IMR-90 (cell line): ENCODE measurements at regions not wholly inside any gene's neighbourhood (a gene's known extent, or its start where the extent isn't known, plus 50 kb on each side); places are given as distances from the start of the nearest gene placed in this dataset.

Source experiments
- ATAC-seq: fragments of 200-7000 bp; cut with Tn5 transposase; 2 replicates; pipeline ENCODE4 v1.9.1; 2020; ENCODE audit warnings: low read depth, mild to moderate bottlenecking, moderate library complexity
- BruUV-seq: library from RNA; stranded (reverse); fragments of 400-500 nt; replicated peaks from 2 replicates; lab custom pipeline; 2021; lab: Mats Ljungman, UMichigan
- CTCF ChIA-PET: fragments of 300-600 bp; formaldehyde crosslinking; extraction: SDS; loops from one replicate; lab custom pipeline; 2021; ENCODE audit warnings: antibody characterized with exemption; lab: Yijun Ruan, JAX
- POLR2A ChIA-PET: fragments of 300-600 bp; sonication (Branson Sonifier 250); formaldehyde crosslinking; loops from one replicate; lab custom pipeline; 2022; ENCODE audit warnings: antibody characterized with exemption; ENCODE audit not compliant: unreplicated experiment; lab: Charles Lee
- DNase-seq: peaks from one replicate; pipeline ENCODE4 v3.0.0; 2013
- H2AFZ ChIP-seq: replicated peaks from 2 replicates; pipeline ENCODE3; 2013; ENCODE audit warnings: low read length, mild to moderate bottlenecking; ENCODE audit not compliant: poor library complexity
- H2AK5ac ChIP-seq: 2 replicates; pipeline ENCODE4 v1.6.1; 2013; ENCODE audit warnings: low read depth, low read length, inconsistent platforms
- H2AK9ac ChIP-seq: replicated peaks from 2 replicates; pipeline ENCODE3; 2013; ENCODE audit warnings: mild to moderate bottlenecking, low read depth, low read length, moderate library complexity; ENCODE audit not compliant: poor library complexity
- H2BK120ac ChIP-seq: 2 replicates; pipeline ENCODE4 v1.6.1; 2013; ENCODE audit warnings: low read depth, low read length, inconsistent platforms
- H2BK15ac ChIP-seq: 3 replicates; pipeline ENCODE4 v1.6.1; 2013; ENCODE audit warnings: low read depth, low read length, inconsistent platforms
- H2BK20ac ChIP-seq: 2 replicates; pipeline ENCODE4 v1.6.1; 2013; ENCODE audit warnings: low read depth, mild to moderate bottlenecking, inconsistent platforms, low read length, moderate library complexity
- H2BK5ac ChIP-seq: 2 replicates; pipeline ENCODE4 v1.6.1; 2013; ENCODE audit warnings: mild to moderate bottlenecking, low read depth, low read length, inconsistent platforms; ENCODE audit not compliant: poor library complexity, severe bottlenecking
- H3K14ac ChIP-seq: replicated peaks from 2 replicates; pipeline ENCODE4 v1.6.1; 2013; ENCODE audit warnings: low read depth, low read length, inconsistent platforms
- H3K18ac ChIP-seq: 2 replicates; pipeline ENCODE4 v1.6.1; 2013; ENCODE audit warnings: low read depth, low read length, control low read depth
- H3K23ac ChIP-seq: 2 replicates; pipeline ENCODE4 v1.6.1; 2013; ENCODE audit warnings: low read depth, low read length, inconsistent platforms
- H3K27ac ChIP-seq: 2 replicates; pipeline ENCODE4 v1.5.1; 2013; ENCODE audit warnings: mild to moderate bottlenecking, control low read depth, low read length; ENCODE audit not compliant: insufficient read depth
- H3K27me3 ChIP-seq: 2 replicates; pipeline ENCODE4 v1.6.1; 2013; ENCODE audit warnings: low read length; ENCODE audit not compliant: control insufficient read depth, insufficient read depth
- H3K36me3 ChIP-seq: 2 replicates; pipeline ENCODE4 v1.6.1; 2013; ENCODE audit warnings: low read length, mixed read lengths; ENCODE audit not compliant: control insufficient read depth, insufficient read depth
- H3K4ac ChIP-seq: 2 replicates; pipeline ENCODE4 v1.6.1; 2013; ENCODE audit warnings: low read depth, low read length, inconsistent platforms
- H3K4me1 ChIP-seq: 2 replicates; pipeline ENCODE4 v1.6.1; 2013; ENCODE audit warnings: low read length, mixed read lengths; ENCODE audit not compliant: control insufficient read depth, insufficient read depth
- H3K4me2 ChIP-seq: 2 replicates; pipeline ENCODE4 v1.6.1; 2013; ENCODE audit warnings: low read depth, mild to moderate bottlenecking, control low read depth, low read length, moderate library complexity
- H3K4me3 ChIP-seq: 2 replicates; pipeline ENCODE4 v1.5.1; 2013; ENCODE audit warnings: low read depth, mild to moderate bottlenecking, control low read depth, low read length, moderate library complexity; ENCODE audit not compliant: insufficient read depth
- H3K56ac ChIP-seq: 2 replicates; pipeline ENCODE4 v1.6.1; 2013; ENCODE audit warnings: low read length, inconsistent platforms; ENCODE audit not compliant: insufficient read depth; ENCODE audit errors: extremely low read depth
- H3K79me1 ChIP-seq, 2 experiments: 2 replicates each; pipeline ENCODE4 v1.6.1; 2013; ENCODE audit warnings: low read length in 2 of 2, inconsistent platforms in 1 of 2, low read depth in 1 of 2
- H3K9ac ChIP-seq: 2 replicates; pipeline ENCODE4 v1.6.1; 2013; ENCODE audit warnings: low read depth, low read length, control low read depth
- H3K9me1 ChIP-seq: 2 replicates; pipeline ENCODE4 v1.6.1; 2013; ENCODE audit warnings: low read length, inconsistent platforms; ENCODE audit not compliant: insufficient read depth
- H3K9me3 ChIP-seq: 2 replicates; pipeline ENCODE4 v1.6.1; 2013; ENCODE audit warnings: low read length; ENCODE audit not compliant: control insufficient read depth, insufficient read depth
- H4K20me1 ChIP-seq: 2 replicates; pipeline ENCODE4 v1.6.1; 2013; ENCODE audit warnings: low read length, inconsistent platforms; ENCODE audit not compliant: insufficient read depth
- H4K5ac ChIP-seq: 2 replicates; pipeline ENCODE4 v1.6.1; 2013; ENCODE audit warnings: mild to moderate bottlenecking, low read depth, low read length, control low read depth
- H4K8ac ChIP-seq, 2 experiments: 2 replicates each; pipeline ENCODE4 v1.6.1; 2013; ENCODE audit warnings: low read depth in 2 of 2, low read length in 2 of 2, control low read depth in 1 of 2, inconsistent platforms in 1 of 2
- H4K91ac ChIP-seq: 2 replicates; pipeline ENCODE4 v1.6.1; 2013; ENCODE audit warnings: low read depth, low read length, inconsistent platforms; ENCODE audit not compliant: insufficient read depth
- BHLHE40 ChIP-seq: fragments of 150-350 bp; IDR thresholded peaks from 2 replicates; pipeline ENCODE4 v1.6.1; 2016; ENCODE audit warnings: mild to moderate bottlenecking, low read depth, low read length
- CEBPB ChIP-seq: IDR thresholded peaks from 2 replicates; pipeline ENCODE4 v1.6.1; 2012; ENCODE audit warnings: low read depth, low read length, improper control_type of control experiment
- CHD1 ChIP-seq: IDR thresholded peaks from 2 replicates; pipeline ENCODE4 v1.6.1; 2012; ENCODE audit warnings: low read depth, low read length, improper control_type of control experiment
- FOS ChIP-seq: fragments of 150-350 bp; IDR thresholded peaks from 2 replicates; pipeline ENCODE4 v1.6.1; 2016; ENCODE audit warnings: low read depth, low read length
- MAFK ChIP-seq: IDR thresholded peaks from 2 replicates; pipeline ENCODE4 v1.6.1; 2012; ENCODE audit warnings: low read depth, low read length, improper control_type of control experiment
- NFE2L2 ChIP-seq: fragments of 150-350 bp; IDR thresholded peaks from 2 replicates; pipeline ENCODE4 v1.6.1; 2016; ENCODE audit warnings: low read depth, mild to moderate bottlenecking, low read length
- POLR2A ChIP-seq: IDR thresholded peaks from 2 replicates; pipeline ENCODE4 v1.6.1; 2012; ENCODE audit warnings: mild to moderate bottlenecking, low read depth, low read length
- RFX5 ChIP-seq: IDR thresholded peaks from 2 replicates; pipeline ENCODE4 v1.8.0; 2012; ENCODE audit warnings: low read depth, mild to moderate bottlenecking, low read length, moderate library complexity
- whole genome bisulfite sequencing, 2 experiments: methylation state at CpG; one replicate each; pipeline versions ENCODE4 v1.1.5 to v1.1.7; 2013; ENCODE audit warnings: missing lambda C conversion rate in 2 of 2; ENCODE audit not compliant: insufficient read length in 1 of 2; ENCODE audit errors: extremely low coverage in 2 of 2; 5-methylcytosine and 5-hydroxymethylcytosine counted together
- dilution Hi-C: fragments of 300-500 bp; cut with HindIII; formaldehyde crosslinking; loops from one replicate; pipeline ENCODE4 v1.14.3; 2018; ENCODE audit warnings: low sequenced_read_pairs; ENCODE audit not compliant: unreplicated experiment
- in situ Hi-C: fragments of 300-500 bp; cut with MboI; formaldehyde crosslinking; loops from 3 replicates; pipeline ENCODE4 v1.14.3; 2019; ENCODE audit warnings: low sequenced_read_pairs, inconsistent platforms, mixed read lengths
- intact Hi-C: fragments of 100-400 bp; cut with micrococcal nuclease; formaldehyde crosslinking; loops from 2 replicates; pipeline ENCODE4 v1.10.0; 2022
- TF ChIP-seq, protein P1 (sequence below): conservative IDR thresholded peaks from 2 replicates; pipeline ENCODE4 v1.5.1; 2012; ENCODE audit warnings: mild to moderate bottlenecking, low read depth, low read length, improper control_type of control experiment

DNA sequence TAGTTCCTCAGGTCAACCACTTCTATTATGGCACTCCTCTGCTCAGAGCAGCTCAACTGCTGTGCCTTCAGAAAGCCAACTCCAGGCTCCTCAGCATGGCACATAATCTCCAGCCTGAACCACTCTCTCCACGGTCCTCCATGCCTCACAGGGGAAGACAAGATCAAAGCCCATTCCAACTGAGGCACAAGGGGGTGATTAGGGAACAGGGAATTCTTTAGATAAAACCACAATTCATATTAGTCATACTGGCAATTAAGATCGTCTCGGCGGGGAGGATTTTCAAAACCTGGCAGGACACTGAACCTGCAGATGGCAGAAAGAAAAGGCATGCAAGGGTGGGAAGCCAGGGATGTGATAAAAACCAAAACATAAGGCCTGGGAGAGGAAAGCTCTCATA, 361.6 kb downstream of the FGFR2 start:
- WGBS, 2 experiments: no CpG with 5 or more reads among the region's 4 CpGs
- no peak overlapping the region for H2AFZ ChIP-seq
- H2BK5ac ChIP-seq: no peak overlapping the region
- H3K4me2 ChIP-seq: no peak overlapping the region
- no peaks in the 10 kb centered on the region for H3K9me1 ChIP-seq
- CTCF ChIA-PET: no interaction called here
- no peak overlapping the region for H4K8ac ChIP-seq
- H3K9ac ChIP-seq: no peak overlapping the region
- H3K9me3 ChIP-seq: peaks cover 14% of the 10 kb centered on the region
- ATAC-seq (no peak), DNase-seq (no peak)
- dilution Hi-C loops: no loop called here
- no peak overlapping the region for H3K23ac ChIP-seq
- H3K4ac ChIP-seq: no peak overlapping the region
- no peak overlapping the region for H4K91ac ChIP-seq
- H2BK20ac ChIP-seq: no peak overlapping the region
- TF ChIP-seq POLR2A (no peak), NFE2L2 (no peak), CHD1 (no peak), CEBPB (no peak), RFX5 (no peak), BHLHE40 (no peak), FOS (no peak), MAFK (no peak)
- TF ChIP-seq, protein P1, sequence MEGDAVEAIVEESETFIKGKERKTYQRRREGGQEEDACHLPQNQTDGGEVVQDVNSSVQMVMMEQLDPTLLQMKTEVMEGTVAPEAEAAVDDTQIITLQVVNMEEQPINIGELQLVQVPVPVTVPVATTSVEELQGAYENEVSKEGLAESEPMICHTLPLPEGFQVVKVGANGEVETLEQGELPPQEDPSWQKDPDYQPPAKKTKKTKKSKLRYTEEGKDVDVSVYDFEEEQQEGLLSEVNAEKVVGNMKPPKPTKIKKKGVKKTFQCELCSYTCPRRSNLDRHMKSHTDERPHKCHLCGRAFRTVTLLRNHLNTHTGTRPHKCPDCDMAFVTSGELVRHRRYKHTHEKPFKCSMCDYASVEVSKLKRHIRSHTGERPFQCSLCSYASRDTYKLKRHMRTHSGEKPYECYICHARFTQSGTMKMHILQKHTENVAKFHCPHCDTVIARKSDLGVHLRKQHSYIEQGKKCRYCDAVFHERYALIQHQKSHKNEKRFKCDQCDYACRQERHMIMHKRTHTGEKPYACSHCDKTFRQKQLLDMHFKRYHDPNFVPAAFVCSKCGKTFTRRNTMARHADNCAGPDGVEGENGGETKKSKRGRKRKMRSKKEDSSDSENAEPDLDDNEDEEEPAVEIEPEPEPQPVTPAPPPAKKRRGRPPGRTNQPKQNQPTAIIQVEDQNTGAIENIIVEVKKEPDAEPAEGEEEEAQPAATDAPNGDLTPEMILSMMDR: no peak
- BruUV-seq: no TSS peak
- intact Hi-C loops: no loop called here
- H2AK9ac ChIP-seq: no peak overlapping the region
- no peak overlapping the region for H3K18ac ChIP-seq
- H3K79me1 ChIP-seq: no peaks in the 10 kb centered on the region
- H3K4me3 ChIP-seq: no peak overlapping the region
- H3K56ac ChIP-seq: no peak overlapping the region
- in situ Hi-C loops: no loop called here
- no peak overlapping the region for H3K14ac ChIP-seq
- no peak overlapping the region for H2AK5ac ChIP-seq
- no peaks in the 10 kb centered on the region for H3K27me3 ChIP-seq
- H3K4me1 ChIP-seq: no peaks in the 10 kb centered on the region
- H4K5ac ChIP-seq: no peak overlapping the region
- no peaks in the 10 kb centered on the region for H3K36me3 ChIP-seq
- no peaks in the 10 kb centered on the region for H4K20me1 ChIP-seq
- POLR2A ChIA-PET: no interaction called here
- no peak overlapping the region for H3K27ac ChIP-seq
- H2BK120ac ChIP-seq: no peak overlapping the region
- H2BK15ac ChIP-seq: no peak overlapping the region
